C4-2B (cell line): ENCODE measurements at regions not wholly inside any gene's neighbourhood (a gene's known extent, or its start where the extent isn't known, plus 50 kb on each side); places are given as distances from the start of the nearest gene placed in this dataset.

Experiments
- H3K27ac ChIP-seq: fragments of 450-650 bp; 2 replicates; pipeline ENCODE4 v1.5.1; 2017
- ZFX ChIP-seq: fragments of 450-650 bp; IDR thresholded peaks from 2 replicates; pipeline ENCODE4 v1.6.1; 2017
- TF ChIP-seq, protein P1 (sequence below): fragments of 450-650 bp; conservative IDR thresholded peaks from 2 replicates; pipeline ENCODE4 v1.5.1; 2017; ENCODE audit warnings: mild to moderate bottlenecking

DNA sequence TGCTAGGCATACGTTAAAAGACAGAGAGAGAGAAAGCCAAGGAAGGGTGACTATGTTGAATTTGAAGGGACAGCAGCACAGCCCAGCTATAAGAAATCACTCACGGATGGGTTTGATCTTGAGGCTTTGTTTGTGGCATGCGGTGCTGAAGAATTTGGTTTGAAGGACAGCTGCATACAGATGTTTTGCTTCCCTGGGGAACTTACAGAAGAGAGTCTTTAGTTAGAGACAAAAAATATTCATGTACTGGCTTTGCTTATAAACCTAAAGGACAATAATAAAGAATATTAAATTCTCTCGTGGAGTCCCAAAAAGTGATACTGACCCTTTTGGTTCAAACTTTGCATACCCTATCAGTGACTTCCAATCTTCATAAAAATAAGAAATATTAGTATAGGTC is 491.4 kb downstream of the NEBL start:
- TF ChIP-seq ZFX, result no peak
- TF ChIP-seq, protein P1, sequence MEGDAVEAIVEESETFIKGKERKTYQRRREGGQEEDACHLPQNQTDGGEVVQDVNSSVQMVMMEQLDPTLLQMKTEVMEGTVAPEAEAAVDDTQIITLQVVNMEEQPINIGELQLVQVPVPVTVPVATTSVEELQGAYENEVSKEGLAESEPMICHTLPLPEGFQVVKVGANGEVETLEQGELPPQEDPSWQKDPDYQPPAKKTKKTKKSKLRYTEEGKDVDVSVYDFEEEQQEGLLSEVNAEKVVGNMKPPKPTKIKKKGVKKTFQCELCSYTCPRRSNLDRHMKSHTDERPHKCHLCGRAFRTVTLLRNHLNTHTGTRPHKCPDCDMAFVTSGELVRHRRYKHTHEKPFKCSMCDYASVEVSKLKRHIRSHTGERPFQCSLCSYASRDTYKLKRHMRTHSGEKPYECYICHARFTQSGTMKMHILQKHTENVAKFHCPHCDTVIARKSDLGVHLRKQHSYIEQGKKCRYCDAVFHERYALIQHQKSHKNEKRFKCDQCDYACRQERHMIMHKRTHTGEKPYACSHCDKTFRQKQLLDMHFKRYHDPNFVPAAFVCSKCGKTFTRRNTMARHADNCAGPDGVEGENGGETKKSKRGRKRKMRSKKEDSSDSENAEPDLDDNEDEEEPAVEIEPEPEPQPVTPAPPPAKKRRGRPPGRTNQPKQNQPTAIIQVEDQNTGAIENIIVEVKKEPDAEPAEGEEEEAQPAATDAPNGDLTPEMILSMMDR, result no peak
- H3K27ac ChIP-seq, result no peak overlapping the region

- TF ChIP-seq ZFX, result no peak
- TF ChIP-seq, protein P1, result no peak
- no peak overlapping the region for H3K27ac ChIP-seq
Measured at GRCh38 chr10:20405050-20405449, 492.1 kb downstream of the NEBL start.

DNA sequence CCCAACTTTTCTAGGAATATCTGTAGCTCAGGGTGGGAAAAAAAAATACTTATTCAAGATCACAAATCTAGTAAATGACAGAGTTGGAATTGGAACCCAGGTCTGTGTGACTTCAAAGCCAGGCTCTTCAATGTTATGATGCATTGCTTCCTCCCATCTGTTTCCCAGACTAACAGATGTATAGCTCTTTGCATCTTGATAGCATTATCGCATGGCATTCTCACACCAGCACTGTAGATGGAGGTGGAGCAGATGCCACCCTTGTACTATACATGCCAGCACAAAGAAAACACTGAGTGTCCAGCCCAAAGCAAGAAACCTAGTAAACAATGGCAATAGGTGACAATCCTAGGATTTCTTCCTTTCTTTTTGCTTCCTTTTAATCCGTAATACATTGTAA is 497.3 kb downstream of the NEBL start:
- no peak overlapping the region for H3K27ac ChIP-seq
- TF ChIP-seq, protein P1, result no peak
- TF ChIP-seq ZFX, result no peak

- TF ChIP-seq ZFX, result no peak
- TF ChIP-seq, protein P1, result no peak
- H3K27ac ChIP-seq, result no peak overlapping the region
Measured at GRCh38 chr10:20396701-20397100, 500.4 kb downstream of the NEBL start.

DNA sequence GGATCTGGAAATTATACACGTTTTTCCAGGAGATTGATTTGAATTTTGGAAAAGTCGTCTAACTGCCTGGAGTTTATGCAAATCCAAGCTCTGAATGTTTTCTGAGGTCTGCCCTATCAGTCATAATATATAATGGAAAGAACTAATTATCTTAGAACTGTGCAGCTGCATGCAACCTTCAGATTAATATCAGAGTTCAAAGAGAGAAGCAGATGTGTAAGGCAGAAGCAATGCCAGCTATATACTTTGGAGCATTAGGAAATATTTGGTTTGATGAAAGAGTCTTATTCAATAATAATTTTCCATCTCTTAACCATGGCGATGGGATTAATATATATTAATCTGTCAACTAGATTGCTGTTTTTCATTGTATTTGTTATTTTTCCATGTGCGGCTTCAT is 500.9 kb downstream of the NEBL start:
- TF ChIP-seq, protein P1, result no peak
- TF ChIP-seq ZFX, result no peak
- H3K27ac ChIP-seq, result no peak overlapping the region

- no peak for TF ChIP-seq ZFX
- TF ChIP-seq, protein P1, result no peak
- H3K27ac ChIP-seq, result no peak overlapping the region
Measured at GRCh38 chr10:20391629-20392028, 505.5 kb downstream of the NEBL start.

- H3K27ac ChIP-seq, result no peak overlapping the region
- no peak for TF ChIP-seq ZFX
- TF ChIP-seq, protein P1, result no peak
Measured at GRCh38 chr10:20381761-20382160, 515.4 kb downstream of the NEBL start.
